ENCODE measurements at regions not wholly inside any gene's neighbourhood (a gene's known extent, or its start where the extent isn't known, plus 50 kb on each side); places are given as distances from the start of the nearest gene placed in this dataset.

DNA sequence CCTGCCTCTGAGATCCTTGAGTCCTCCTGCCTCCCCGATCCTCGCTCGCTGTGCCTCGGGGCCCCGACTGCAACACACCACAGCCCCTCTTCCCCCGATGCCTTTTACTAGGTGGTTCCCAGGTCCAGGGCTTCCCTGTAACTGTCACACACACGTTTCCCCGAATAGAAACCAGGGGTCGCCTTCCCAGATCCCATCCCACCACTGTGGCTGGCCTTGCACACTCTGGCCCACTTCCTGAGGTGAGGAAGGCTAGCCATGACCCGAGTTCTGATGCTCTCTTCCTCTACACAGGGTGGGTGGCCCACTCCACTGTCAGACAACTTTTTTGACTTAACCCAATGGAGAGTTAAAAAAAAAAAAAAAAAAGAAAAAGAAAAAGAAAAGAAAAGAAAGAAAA is 139.6 kb upstream of the ASB18 start:
- Histone ChIP-seq H3K4me1 (ENCODE audit: control insufficient read depth in 3 of 3, insufficient read depth in 3 of 3, low read length in 3 of 3) (no peaks in the 10 kb centered on the region), H3K27ac (ENCODE audit: low read depth, low read length) (no peak overlapping the region), H3K9me3 (ENCODE audit: control insufficient read depth in 3 of 3, low read length in 3 of 3) (peaks cover 0 to 3% (median 0%) of the 10 kb centered on the region in 3 donors), H3K4me3 (ENCODE audit: low read length in 3 of 3) (no peak overlapping the region), H3K36me3 (ENCODE audit: control insufficient read depth in 3 of 3, insufficient read depth in 3 of 3, low read length in 3 of 3) (no peaks in the 10 kb centered on the region), H3K27me3 (ENCODE audit: control insufficient read depth in 3 of 3, insufficient read depth in 3 of 3, low read length in 3 of 3) (peaks cover 0 to 9% (median 2%) of the 10 kb centered on the region in 3 donors), H3K9ac (ENCODE audit: low read depth in 1 of 3, low read length in 3 of 3) (no peak overlapping the region)

GRCh38 chr2:236404346-236404745 is 140.1 kb upstream of the ASB18 start:
- no peaks in the 10 kb centered on the region for H3K36me3 ChIP-seq (ENCODE audit: control insufficient read depth in 3 of 3, insufficient read depth in 3 of 3, low read length in 3 of 3)
- no peaks in the 10 kb centered on the region for H3K4me1 ChIP-seq (ENCODE audit: control insufficient read depth in 3 of 3, insufficient read depth in 3 of 3, low read length in 3 of 3)
- H3K27ac ChIP-seq (ENCODE audit: low read depth, low read length) = no peak overlapping the region
- H3K4me3 ChIP-seq (ENCODE audit: low read length in 3 of 3) = no peak overlapping the region
- peaks cover 0 to 4% (median 0%) of the 10 kb centered on the region in 3 donors for H3K9me3 ChIP-seq (ENCODE audit: control insufficient read depth in 3 of 3, low read length in 3 of 3)
- H3K27me3 ChIP-seq (ENCODE audit: control insufficient read depth in 3 of 3, insufficient read depth in 3 of 3, low read length in 3 of 3) = peaks cover 0 to 9% (median 2%) of the 10 kb centered on the region in 3 donors
- no peak overlapping the region for H3K9ac ChIP-seq (ENCODE audit: low read depth in 1 of 3, low read length in 3 of 3)

DNA sequence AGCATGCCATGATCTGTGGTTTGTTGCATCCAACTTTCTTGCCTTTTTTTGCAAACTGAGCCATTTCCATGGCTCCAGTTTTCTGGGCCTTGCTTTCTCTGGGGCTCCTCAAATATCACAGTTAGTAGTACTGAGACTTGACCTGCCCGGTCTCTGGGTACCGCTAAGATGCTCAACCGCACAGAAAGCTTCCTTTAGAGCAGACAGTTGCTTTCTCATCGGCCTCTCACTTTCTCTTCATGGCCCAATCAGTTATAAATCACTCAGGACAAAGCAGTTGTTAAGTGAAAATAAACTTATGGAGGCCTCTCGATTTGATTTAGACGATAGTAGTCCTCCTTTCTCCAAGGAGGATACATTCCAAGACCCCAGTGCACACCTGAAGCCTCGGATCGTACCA is 141.2 kb upstream of the ASB18 start:
- H3K27me3 ChIP-seq (ENCODE audit: control insufficient read depth in 3 of 3, insufficient read depth in 3 of 3, low read length in 3 of 3) = peaks cover 0 to 9% (median 2%) of the 10 kb centered on the region in 3 donors
- H3K9me3 ChIP-seq (ENCODE audit: control insufficient read depth in 3 of 3, low read length in 3 of 3) = peaks cover 0 to 4% (median 0%) of the 10 kb centered on the region in 3 donors
- H3K9ac ChIP-seq (ENCODE audit: low read depth in 1 of 3, low read length in 3 of 3) = no peak overlapping the region
- no peak overlapping the region for H3K27ac ChIP-seq (ENCODE audit: low read depth, low read length)
- no peak overlapping the region for H3K4me3 ChIP-seq (ENCODE audit: low read length in 3 of 3)
- no peaks in the 10 kb centered on the region for H3K36me3 ChIP-seq (ENCODE audit: control insufficient read depth in 3 of 3, insufficient read depth in 3 of 3, low read length in 3 of 3)
- H3K4me1 ChIP-seq (ENCODE audit: control insufficient read depth in 3 of 3, insufficient read depth in 3 of 3, low read length in 3 of 3) = no peaks in the 10 kb centered on the region

DNA sequence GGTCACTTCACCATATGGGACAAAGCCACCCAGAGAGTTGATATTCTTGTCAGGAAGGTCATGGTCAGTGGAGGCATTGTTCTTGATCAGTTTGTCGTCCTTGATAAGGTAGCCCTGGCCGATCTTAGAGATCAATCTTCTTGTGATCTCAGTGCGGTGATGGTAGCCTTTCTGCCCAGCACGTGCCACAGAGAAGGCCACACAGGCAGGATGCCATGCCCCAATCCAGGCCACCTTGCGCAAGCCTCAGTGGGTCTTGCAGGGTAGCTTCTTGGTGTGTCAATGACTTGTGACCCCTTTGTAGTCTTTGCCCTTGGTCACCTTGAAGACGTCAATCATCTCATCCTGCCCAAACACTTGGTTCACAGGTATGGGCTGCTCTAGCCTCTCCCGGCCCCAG is 143.9 kb upstream of the ASB18 start:
- Histone ChIP-seq H3K4me3 (ENCODE audit: low read length in 3 of 3) (no peak overlapping the region), H3K4me1 (ENCODE audit: control insufficient read depth in 3 of 3, insufficient read depth in 3 of 3, low read length in 3 of 3) (no peaks in the 10 kb centered on the region), H3K36me3 (ENCODE audit: control insufficient read depth in 3 of 3, insufficient read depth in 3 of 3, low read length in 3 of 3) (no peaks in the 10 kb centered on the region), H3K9me3 (ENCODE audit: control insufficient read depth in 3 of 3, low read length in 3 of 3) (peaks cover 0 to 4% (median 0%) of the 10 kb centered on the region in 3 donors), H3K27me3 (ENCODE audit: control insufficient read depth in 3 of 3, insufficient read depth in 3 of 3, low read length in 3 of 3) (peaks cover 0 to 3% (median 0%) of the 10 kb centered on the region in 3 donors), H3K9ac (ENCODE audit: low read depth in 1 of 3, low read length in 3 of 3) (no peak overlapping the region), H3K27ac (ENCODE audit: low read depth, low read length) (no peak overlapping the region)

GRCh38 chr2:236408786-236409185 is 144.6 kb upstream of the ASB18 start:
- Histone ChIP-seq H3K36me3 (ENCODE audit: control insufficient read depth in 3 of 3, insufficient read depth in 3 of 3, low read length in 3 of 3) (no peaks in the 10 kb centered on the region), H3K9ac (ENCODE audit: low read depth in 1 of 3, low read length in 3 of 3) (no peak overlapping the region), H3K27me3 (ENCODE audit: control insufficient read depth in 3 of 3, insufficient read depth in 3 of 3, low read length in 3 of 3) (no peaks in the 10 kb centered on the region), H3K4me1 (ENCODE audit: control insufficient read depth in 3 of 3, insufficient read depth in 3 of 3, low read length in 3 of 3) (no peaks in the 10 kb centered on the region), H3K9me3 (ENCODE audit: control insufficient read depth in 3 of 3, low read length in 3 of 3) (peaks cover 0 to 4% (median 0%) of the 10 kb centered on the region in 3 donors), H3K4me3 (ENCODE audit: low read length in 3 of 3) (no peak overlapping the region), H3K27ac (ENCODE audit: low read depth, low read length) (no peak overlapping the region)

DNA sequence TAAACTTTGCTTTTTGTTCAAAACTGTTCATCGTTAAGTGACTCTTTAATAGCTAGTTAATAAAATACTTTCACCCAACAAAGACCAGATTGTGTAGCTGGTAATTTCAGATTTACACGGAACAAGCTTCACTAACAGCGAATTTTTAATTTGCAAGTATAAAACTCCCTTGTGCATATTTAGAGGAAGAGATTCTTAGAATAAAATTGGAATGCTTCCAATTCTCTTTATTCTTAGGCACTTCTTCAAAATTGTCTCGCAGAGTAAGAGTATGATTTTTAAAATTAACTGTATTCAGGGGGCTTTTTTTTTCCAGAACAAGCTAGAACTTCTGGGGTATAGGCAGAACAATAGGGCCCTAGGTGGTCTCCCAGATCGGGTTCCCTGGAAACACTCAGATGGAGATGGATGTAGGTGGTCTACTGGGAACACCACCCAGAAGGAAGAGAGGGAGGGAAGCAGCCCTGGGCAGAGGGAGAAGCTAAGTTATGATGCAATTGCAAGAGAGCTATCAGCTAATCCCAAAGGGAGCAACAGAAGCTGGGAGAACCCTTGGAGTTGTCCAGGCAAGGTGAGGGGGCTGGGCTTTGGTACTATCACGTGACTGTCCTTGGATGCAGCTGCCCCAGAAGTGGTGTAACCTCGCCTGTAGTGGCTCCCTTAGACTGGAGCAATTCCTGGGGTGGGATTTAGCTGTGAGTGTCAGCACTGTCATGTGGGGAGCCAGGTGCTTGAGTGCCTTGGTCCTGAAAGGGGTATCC is 151.7 kb upstream of the ASB18 start:
- Histone ChIP-seq H3K4me1 (ENCODE audit: control insufficient read depth in 3 of 3, insufficient read depth in 3 of 3, low read length in 3 of 3) (no peaks in the 10 kb centered on the region), H3K27me3 (ENCODE audit: control insufficient read depth in 3 of 3, insufficient read depth in 3 of 3, low read length in 3 of 3) (peaks cover 0 to 5% (median 2%) of the 10 kb centered on the region in 3 donors), H3K9ac (ENCODE audit: low read depth in 1 of 3, low read length in 3 of 3) (no peak overlapping the region), H3K9me3 (ENCODE audit: control insufficient read depth in 3 of 3, low read length in 3 of 3) (no peaks in the 10 kb centered on the region), H3K36me3 (ENCODE audit: control insufficient read depth in 3 of 3, insufficient read depth in 3 of 3, low read length in 3 of 3) (no peaks in the 10 kb centered on the region), H3K27ac (ENCODE audit: low read depth, low read length) (no peak overlapping the region), H3K4me3 (ENCODE audit: low read length in 3 of 3) (no peak overlapping the region)

DNA sequence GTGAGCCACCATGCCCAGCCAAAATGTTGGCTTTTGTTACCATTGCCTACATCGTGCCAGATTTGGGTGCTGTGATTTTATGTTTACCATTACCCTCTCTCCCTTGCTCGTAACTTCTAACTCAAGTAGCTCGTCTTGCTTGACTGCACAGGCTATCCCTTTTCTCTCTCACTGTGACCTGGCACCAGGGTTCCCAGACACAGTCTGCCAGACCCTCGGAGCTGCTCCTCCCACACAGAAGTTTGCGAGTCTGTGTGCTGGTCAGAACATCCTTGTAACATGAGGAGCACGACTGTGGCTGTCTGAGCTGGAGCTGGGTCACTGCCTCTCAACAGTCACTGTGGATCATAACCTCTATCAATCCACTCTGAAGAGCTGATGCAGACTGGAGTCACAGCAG is 152.5 kb upstream of the ACKR3 start:
- no peak overlapping the region for H3K27ac ChIP-seq (ENCODE audit: low read depth, low read length)
- no peak overlapping the region for H3K4me3 ChIP-seq (ENCODE audit: low read length in 3 of 3)
- no peaks in the 10 kb centered on the region for H3K4me1 ChIP-seq (ENCODE audit: control insufficient read depth in 3 of 3, insufficient read depth in 3 of 3, low read length in 3 of 3)
- H3K9ac ChIP-seq (ENCODE audit: low read depth in 1 of 3, low read length in 3 of 3) = no peak overlapping the region
- peaks cover 0 to 5% (median 2%) of the 10 kb centered on the region in 3 donors for H3K27me3 ChIP-seq (ENCODE audit: control insufficient read depth in 3 of 3, insufficient read depth in 3 of 3, low read length in 3 of 3)
- H3K9me3 ChIP-seq (ENCODE audit: control insufficient read depth in 3 of 3, low read length in 3 of 3) = no peaks in the 10 kb centered on the region
- H3K36me3 ChIP-seq (ENCODE audit: control insufficient read depth in 3 of 3, insufficient read depth in 3 of 3, low read length in 3 of 3) = no peaks in the 10 kb centered on the region

DNA sequence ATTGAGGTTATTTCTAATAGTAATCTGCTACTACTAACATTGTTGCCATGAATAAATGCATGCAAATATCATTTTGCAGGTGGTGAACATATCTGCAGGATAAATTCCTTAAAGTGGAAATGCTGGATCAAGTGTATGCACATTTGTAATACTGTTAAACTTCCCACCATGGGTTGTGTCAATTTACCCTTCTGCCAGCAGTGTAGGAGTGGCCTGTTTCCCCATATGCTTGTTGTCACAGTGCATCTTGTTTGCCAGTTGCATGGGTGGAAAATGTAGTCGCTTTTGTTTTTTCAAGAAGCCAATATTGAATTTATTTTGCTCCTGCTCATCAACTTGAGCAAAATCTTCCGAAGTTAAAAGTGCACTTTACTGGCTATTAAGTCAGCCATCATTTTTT is 139.0 kb upstream of the ACKR3 start:
- Histone ChIP-seq H3K36me3 (ENCODE audit: control insufficient read depth in 3 of 3, insufficient read depth in 3 of 3, low read length in 3 of 3) (no peaks in the 10 kb centered on the region), H3K27ac (ENCODE audit: low read depth, low read length) (no peak overlapping the region), H3K4me1 (ENCODE audit: control insufficient read depth in 3 of 3, insufficient read depth in 3 of 3, low read length in 3 of 3) (no peaks in the 10 kb centered on the region), H3K9me3 (ENCODE audit: control insufficient read depth in 3 of 3, low read length in 3 of 3) (peaks cover 0 to 3% (median 0%) of the 10 kb centered on the region in 3 donors), H3K9ac (ENCODE audit: low read depth in 1 of 3, low read length in 3 of 3) (no peak overlapping the region), H3K27me3 (ENCODE audit: control insufficient read depth in 3 of 3, insufficient read depth in 3 of 3, low read length in 3 of 3) (peaks cover 0 to 5% (median 2%) of the 10 kb centered on the region in 3 donors), H3K4me3 (ENCODE audit: low read length in 3 of 3) (no peak overlapping the region)

- H3K4me3 ChIP-seq (ENCODE audit: low read length in 3 of 3) = no peak overlapping the region
- no peak overlapping the region for H3K9ac ChIP-seq (ENCODE audit: low read depth in 1 of 3, low read length in 3 of 3)
- no peaks in the 10 kb centered on the region for H3K9me3 ChIP-seq (ENCODE audit: control insufficient read depth in 3 of 3, low read length in 3 of 3)
- H3K27me3 ChIP-seq (ENCODE audit: control insufficient read depth in 3 of 3, insufficient read depth in 3 of 3, low read length in 3 of 3) = peaks cover 0 to 2% (median 2%) of the 10 kb centered on the region in 3 donors
- no peaks in the 10 kb centered on the region for H3K4me1 ChIP-seq (ENCODE audit: control insufficient read depth in 3 of 3, insufficient read depth in 3 of 3, low read length in 3 of 3)
- no peak overlapping the region for H3K27ac ChIP-seq (ENCODE audit: low read depth, low read length)
- no peaks in the 10 kb centered on the region for H3K36me3 ChIP-seq (ENCODE audit: control insufficient read depth in 3 of 3, insufficient read depth in 3 of 3, low read length in 3 of 3)
These were observed 135.0 kb upstream of the ACKR3 start for GRCh38 chr2:236434593-236434992.

DNA sequence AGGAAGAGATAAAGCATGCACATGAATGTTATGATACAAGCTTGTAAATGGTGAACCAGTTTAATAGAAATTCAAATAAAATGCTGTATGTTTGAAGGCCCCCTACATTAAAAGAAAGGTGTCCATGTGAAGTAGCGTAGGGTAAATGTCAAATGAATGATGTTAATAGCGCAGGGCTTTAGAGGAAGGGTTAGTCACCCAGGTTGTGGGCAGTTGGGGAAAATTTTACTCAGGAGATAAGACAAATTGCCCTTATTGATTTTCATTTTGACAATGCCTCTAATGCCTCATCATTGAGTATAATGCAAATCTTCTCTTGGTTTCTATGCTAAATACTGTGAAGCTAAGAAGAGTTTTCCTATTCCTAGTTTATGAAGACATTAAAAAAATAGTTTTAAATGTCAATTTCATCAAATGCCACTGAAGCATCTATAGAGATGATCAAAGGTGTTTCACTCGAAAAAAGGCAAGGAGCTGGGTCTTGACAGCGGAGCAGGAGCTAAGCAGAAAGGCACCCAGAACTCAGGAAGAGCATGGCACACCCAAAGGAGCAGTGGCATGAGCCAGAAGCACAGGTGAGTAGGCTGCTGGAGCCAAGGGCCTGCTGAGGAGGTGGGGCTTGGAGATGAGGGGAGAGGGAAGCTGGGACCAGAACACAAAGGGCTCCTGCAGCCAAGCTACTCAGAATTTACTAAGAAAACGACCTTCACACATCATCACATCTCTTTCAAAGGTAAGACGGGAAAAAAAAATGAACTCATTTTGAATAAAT is 129.3 kb upstream of the ACKR3 start:
- H3K4me3 ChIP-seq (ENCODE audit: low read length in 3 of 3) = no peak overlapping the region
- no peaks in the 10 kb centered on the region for H3K4me1 ChIP-seq (ENCODE audit: control insufficient read depth in 3 of 3, insufficient read depth in 3 of 3, low read length in 3 of 3)
- no peak overlapping the region for H3K9ac ChIP-seq (ENCODE audit: low read depth in 1 of 3, low read length in 3 of 3)
- no peaks in the 10 kb centered on the region for H3K27me3 ChIP-seq (ENCODE audit: control insufficient read depth in 3 of 3, insufficient read depth in 3 of 3, low read length in 3 of 3)
- H3K27ac ChIP-seq (ENCODE audit: low read depth, low read length) = no peak overlapping the region
- H3K36me3 ChIP-seq (ENCODE audit: control insufficient read depth in 3 of 3, insufficient read depth in 3 of 3, low read length in 3 of 3) = no peaks in the 10 kb centered on the region
- H3K9me3 ChIP-seq (ENCODE audit: control insufficient read depth in 3 of 3, low read length in 3 of 3) = no peaks in the 10 kb centered on the region
